ENCODE measurements at regions not wholly inside any gene's neighbourhood (a gene's known extent, or its start where the extent isn't known, plus 50 kb on each side); places are given as distances from the start of the nearest gene placed in this dataset.

GRCh38 chr1:55347041-55347440 is 131.9 kb upstream of the USP24 start:
- no peak for TF ChIP-seq HDAC2 (IDR thresholded peaks at IDR 0.05; ENCODE audit: borderline replicate concordance in 1 of 2, low read depth in 2 of 2, low read length in 2 of 2)
- TF ChIP-seq, protein P1, sequence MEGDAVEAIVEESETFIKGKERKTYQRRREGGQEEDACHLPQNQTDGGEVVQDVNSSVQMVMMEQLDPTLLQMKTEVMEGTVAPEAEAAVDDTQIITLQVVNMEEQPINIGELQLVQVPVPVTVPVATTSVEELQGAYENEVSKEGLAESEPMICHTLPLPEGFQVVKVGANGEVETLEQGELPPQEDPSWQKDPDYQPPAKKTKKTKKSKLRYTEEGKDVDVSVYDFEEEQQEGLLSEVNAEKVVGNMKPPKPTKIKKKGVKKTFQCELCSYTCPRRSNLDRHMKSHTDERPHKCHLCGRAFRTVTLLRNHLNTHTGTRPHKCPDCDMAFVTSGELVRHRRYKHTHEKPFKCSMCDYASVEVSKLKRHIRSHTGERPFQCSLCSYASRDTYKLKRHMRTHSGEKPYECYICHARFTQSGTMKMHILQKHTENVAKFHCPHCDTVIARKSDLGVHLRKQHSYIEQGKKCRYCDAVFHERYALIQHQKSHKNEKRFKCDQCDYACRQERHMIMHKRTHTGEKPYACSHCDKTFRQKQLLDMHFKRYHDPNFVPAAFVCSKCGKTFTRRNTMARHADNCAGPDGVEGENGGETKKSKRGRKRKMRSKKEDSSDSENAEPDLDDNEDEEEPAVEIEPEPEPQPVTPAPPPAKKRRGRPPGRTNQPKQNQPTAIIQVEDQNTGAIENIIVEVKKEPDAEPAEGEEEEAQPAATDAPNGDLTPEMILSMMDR (IDR thresholded peaks at IDR 0.05; ENCODE audit: control extremely low read depth in 1 of 3, insufficient read depth in 1 of 3, low read depth in 1 of 3, low read length in 3 of 3), result no peak
- TF ChIP-seq POLR2AphosphoS5 (IDR thresholded peaks at IDR 0.05; ENCODE audit: low read depth, low read length), result no peak
- no peak for TF ChIP-seq CEBPB (IDR thresholded peaks at IDR 0.05; ENCODE audit: low read depth, low read length)
- TF ChIP-seq ATF2 (IDR thresholded peaks at IDR 0.05; ENCODE audit: low read length), result no peak
